ENCODE measurements at regions not wholly inside any gene's neighbourhood (a gene's known extent, or its start where the extent isn't known, plus 50 kb on each side); places are given as distances from the start of the nearest gene placed in this dataset.

GRCh38 chr16:73199214-73199613 is 151.3 kb upstream of the ZFHX3 start:
- TF ChIP-seq EZH2 (IDR thresholded peaks at IDR 0.05; ENCODE audit: low read length) = no peak
- TF ChIP-seq, protein P1, sequence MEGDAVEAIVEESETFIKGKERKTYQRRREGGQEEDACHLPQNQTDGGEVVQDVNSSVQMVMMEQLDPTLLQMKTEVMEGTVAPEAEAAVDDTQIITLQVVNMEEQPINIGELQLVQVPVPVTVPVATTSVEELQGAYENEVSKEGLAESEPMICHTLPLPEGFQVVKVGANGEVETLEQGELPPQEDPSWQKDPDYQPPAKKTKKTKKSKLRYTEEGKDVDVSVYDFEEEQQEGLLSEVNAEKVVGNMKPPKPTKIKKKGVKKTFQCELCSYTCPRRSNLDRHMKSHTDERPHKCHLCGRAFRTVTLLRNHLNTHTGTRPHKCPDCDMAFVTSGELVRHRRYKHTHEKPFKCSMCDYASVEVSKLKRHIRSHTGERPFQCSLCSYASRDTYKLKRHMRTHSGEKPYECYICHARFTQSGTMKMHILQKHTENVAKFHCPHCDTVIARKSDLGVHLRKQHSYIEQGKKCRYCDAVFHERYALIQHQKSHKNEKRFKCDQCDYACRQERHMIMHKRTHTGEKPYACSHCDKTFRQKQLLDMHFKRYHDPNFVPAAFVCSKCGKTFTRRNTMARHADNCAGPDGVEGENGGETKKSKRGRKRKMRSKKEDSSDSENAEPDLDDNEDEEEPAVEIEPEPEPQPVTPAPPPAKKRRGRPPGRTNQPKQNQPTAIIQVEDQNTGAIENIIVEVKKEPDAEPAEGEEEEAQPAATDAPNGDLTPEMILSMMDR (optimal IDR thresholded peaks at IDR 0.05 in 1 of 3, IDR thresholded peaks at IDR 0.05 in 1 of 3, conservative IDR thresholded peaks at IDR 0.05 in 1 of 3; ENCODE audit: extremely low read depth in 1 of 3, insufficient read depth in 2 of 3, low read length in 3 of 3) = peak in 1 of 3 experiments; percentile 8

Measured in keratinocyte (primary cell).